SU-DHL-6 (cell line): ENCODE measurements at regions not wholly inside any gene's neighbourhood (a gene's known extent, or its start where the extent isn't known, plus 50 kb on each side); places are given as distances from the start of the nearest gene placed in this dataset.

ENCODE experiments used
- H2AFZ ChIP-seq: fragments of 200-600 bp; sonication (generic); 2 replicates; pipeline ENCODE4 v1.6.1; 2014; ENCODE audit warnings: low read depth, mild to moderate bottlenecking, moderate library complexity, mixed read lengths, antibody characterized with exemption, low read length; ENCODE audit not compliant: severe bottlenecking
- H3F3A ChIP-seq: fragments of 200-600 bp; shearing (Covaris generic); 2 replicates; pipeline ENCODE4 v1.6.0; 2016; ENCODE audit warnings: antibody characterized with exemption, mild to moderate bottlenecking; ENCODE audit not compliant: insufficient read depth
- H3K27ac ChIP-seq: fragments of 200-600 bp; sonication (generic); 2 replicates; pipeline ENCODE4 v1.5.1; 2016; ENCODE audit warnings: low read depth, mild to moderate bottlenecking, low read length, moderate library complexity, mixed read lengths
- H3K27me3 ChIP-seq: fragments of 200-600 bp; sonication (generic), shearing (Covaris generic); 2 replicates; pipeline ENCODE4 v1.6.0; 2014; ENCODE audit warnings: mild to moderate bottlenecking, low read length
- H3K36me3 ChIP-seq: fragments of 200-600 bp; sonication (generic); 2 replicates; pipeline ENCODE4 v1.6.1; 2014; ENCODE audit warnings: mild to moderate bottlenecking, low read length, mixed read lengths
- H3K4me2 ChIP-seq: fragments of 300-600, 200-600 bp; shearing (Covaris generic), sonication (generic); 2 replicates; pipeline ENCODE4 v1.6.0; 2014; ENCODE audit warnings: low read length, low read depth, mild to moderate bottlenecking; ENCODE audit not compliant: poor library complexity, severe bottlenecking
- H3K4me3 ChIP-seq: fragments of 200-600 bp; sonication (generic); 2 replicates; pipeline ENCODE4 v1.5.1; 2014; ENCODE audit warnings: antibody characterized with exemption, low read length, mild to moderate bottlenecking, mixed read lengths; ENCODE audit not compliant: insufficient read depth, poor library complexity, severe bottlenecking
- H3K79me2 ChIP-seq: fragments of 200-600 bp; sonication (generic); 2 replicates; pipeline ENCODE4 v1.6.1; 2014; ENCODE audit warnings: mild to moderate bottlenecking, low read length, moderate library complexity; ENCODE audit not compliant: insufficient read depth
- H3K9ac ChIP-seq: fragments of 200-600 bp; sonication (generic); 2 replicates; pipeline ENCODE4 v1.7.0; 2014; ENCODE audit warnings: mild to moderate bottlenecking, low read length
- H3K9me2 ChIP-seq: fragments of 200-600 bp; sonication (generic); replicated peaks from 2 replicates; pipeline ENCODE4 v1.6.1; 2014; ENCODE audit warnings: low read length; ENCODE audit not compliant: insufficient read depth
- H3K9me3 ChIP-seq: fragments of 200-600 bp; sonication (generic); 2 replicates; pipeline ENCODE4 v1.6.1; 2014; ENCODE audit warnings: low read length, mixed read lengths; ENCODE audit not compliant: insufficient read depth
- H4K20me1 ChIP-seq: fragments of 200-600 bp; sonication (generic); 2 replicates; pipeline ENCODE4 v1.6.1; 2014; ENCODE audit warnings: low read depth, mild to moderate bottlenecking, antibody characterized with exemption, low read length, moderate library complexity, mixed read lengths
- EZH2phosphoT487 ChIP-seq: fragments of 200-600 bp; sonication (generic), shearing (Covaris generic); conservative IDR thresholded peaks from 2 replicates; pipeline ENCODE4 v1.6.1; 2018; ENCODE audit warnings: mild to moderate bottlenecking, antibody characterized with exemption, low read length, moderate library complexity, mixed read lengths
- TF ChIP-seq, protein P1 (sequence below): fragments of 200-600 bp; sonication (generic); IDR thresholded peaks from one replicate; pipeline ENCODE4 v1.5.1; 2017; ENCODE audit warnings: antibody characterized with exemption, mild to moderate bottlenecking, low read length, moderate library complexity; ENCODE audit not compliant: insufficient read depth, poor library complexity, severe bottlenecking

DNA sequence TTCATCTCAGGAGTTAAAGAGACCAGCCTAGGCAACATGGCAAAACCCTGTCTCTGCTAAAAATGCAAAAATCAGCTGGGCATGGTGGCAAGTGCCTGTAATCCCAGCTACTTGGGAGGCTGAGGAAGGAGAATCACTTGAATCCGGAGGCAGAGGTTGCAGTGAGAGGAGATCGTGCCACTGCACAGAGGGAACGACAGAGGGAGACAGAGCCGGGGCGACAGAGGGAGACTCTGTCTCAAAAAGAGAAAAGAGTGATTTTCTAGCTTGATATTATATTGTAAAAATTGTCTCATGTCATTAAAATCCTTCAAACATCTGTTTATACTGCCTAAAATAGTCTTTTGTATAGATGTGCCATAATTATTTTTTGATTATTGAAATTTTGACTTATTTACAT is 225.4 kb upstream of the AGA start:
- H4K20me1 ChIP-seq, result no peaks in the 10 kb centered on the region
- no peaks in the 10 kb centered on the region for H3K9me3 ChIP-seq
- no peak overlapping the region for H3K4me2 ChIP-seq
- H3K27ac ChIP-seq, result no peak overlapping the region
- H3F3A ChIP-seq, result no peaks in the 10 kb centered on the region
- TF ChIP-seq, protein P1, sequence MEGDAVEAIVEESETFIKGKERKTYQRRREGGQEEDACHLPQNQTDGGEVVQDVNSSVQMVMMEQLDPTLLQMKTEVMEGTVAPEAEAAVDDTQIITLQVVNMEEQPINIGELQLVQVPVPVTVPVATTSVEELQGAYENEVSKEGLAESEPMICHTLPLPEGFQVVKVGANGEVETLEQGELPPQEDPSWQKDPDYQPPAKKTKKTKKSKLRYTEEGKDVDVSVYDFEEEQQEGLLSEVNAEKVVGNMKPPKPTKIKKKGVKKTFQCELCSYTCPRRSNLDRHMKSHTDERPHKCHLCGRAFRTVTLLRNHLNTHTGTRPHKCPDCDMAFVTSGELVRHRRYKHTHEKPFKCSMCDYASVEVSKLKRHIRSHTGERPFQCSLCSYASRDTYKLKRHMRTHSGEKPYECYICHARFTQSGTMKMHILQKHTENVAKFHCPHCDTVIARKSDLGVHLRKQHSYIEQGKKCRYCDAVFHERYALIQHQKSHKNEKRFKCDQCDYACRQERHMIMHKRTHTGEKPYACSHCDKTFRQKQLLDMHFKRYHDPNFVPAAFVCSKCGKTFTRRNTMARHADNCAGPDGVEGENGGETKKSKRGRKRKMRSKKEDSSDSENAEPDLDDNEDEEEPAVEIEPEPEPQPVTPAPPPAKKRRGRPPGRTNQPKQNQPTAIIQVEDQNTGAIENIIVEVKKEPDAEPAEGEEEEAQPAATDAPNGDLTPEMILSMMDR, result no peak
- TF ChIP-seq EZH2phosphoT487, result no peak
- no peak overlapping the region for H3K9ac ChIP-seq
- no peaks in the 10 kb centered on the region for H3K9me2 ChIP-seq
- H3K4me3 ChIP-seq, result no peak overlapping the region
- H3K27me3 ChIP-seq, result no peaks in the 10 kb centered on the region
- no peak overlapping the region for H2AFZ ChIP-seq
- no peaks in the 10 kb centered on the region for H3K79me2 ChIP-seq
- no peaks in the 10 kb centered on the region for H3K36me3 ChIP-seq

DNA sequence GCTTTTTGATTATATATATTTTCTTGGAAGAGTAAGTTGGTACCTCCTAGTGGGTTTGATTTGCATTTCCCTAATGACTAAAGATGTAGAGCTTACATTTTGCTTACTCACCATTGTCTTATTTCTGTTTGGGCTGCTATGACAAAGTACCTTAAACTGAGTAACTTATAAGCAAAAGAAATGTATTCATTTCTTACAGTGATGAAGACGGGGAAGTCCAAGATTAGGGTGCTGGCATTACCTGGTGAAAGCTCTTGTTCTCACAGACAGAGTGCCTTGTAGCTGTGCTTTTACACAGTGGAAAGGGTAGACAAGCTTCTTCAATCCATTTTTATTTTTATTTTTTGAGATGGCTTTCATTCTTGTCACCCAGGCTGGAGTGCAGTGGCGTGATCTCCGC is 229.2 kb upstream of the AGA start:
- no peaks in the 10 kb centered on the region for H3K9me3 ChIP-seq
- H3K4me3 ChIP-seq, result no peak overlapping the region
- H3K9ac ChIP-seq, result no peak overlapping the region
- no peaks in the 10 kb centered on the region for H4K20me1 ChIP-seq
- H3K27me3 ChIP-seq, result no peaks in the 10 kb centered on the region
- H3K9me2 ChIP-seq, result no peaks in the 10 kb centered on the region
- H3K27ac ChIP-seq, result no peak overlapping the region
- H3K79me2 ChIP-seq, result no peaks in the 10 kb centered on the region
- TF ChIP-seq EZH2phosphoT487, result no peak
- TF ChIP-seq, protein P1, result no peak
- no peak overlapping the region for H3K4me2 ChIP-seq
- H3K36me3 ChIP-seq, result no peaks in the 10 kb centered on the region
- no peak overlapping the region for H2AFZ ChIP-seq
- no peaks in the 10 kb centered on the region for H3F3A ChIP-seq

DNA sequence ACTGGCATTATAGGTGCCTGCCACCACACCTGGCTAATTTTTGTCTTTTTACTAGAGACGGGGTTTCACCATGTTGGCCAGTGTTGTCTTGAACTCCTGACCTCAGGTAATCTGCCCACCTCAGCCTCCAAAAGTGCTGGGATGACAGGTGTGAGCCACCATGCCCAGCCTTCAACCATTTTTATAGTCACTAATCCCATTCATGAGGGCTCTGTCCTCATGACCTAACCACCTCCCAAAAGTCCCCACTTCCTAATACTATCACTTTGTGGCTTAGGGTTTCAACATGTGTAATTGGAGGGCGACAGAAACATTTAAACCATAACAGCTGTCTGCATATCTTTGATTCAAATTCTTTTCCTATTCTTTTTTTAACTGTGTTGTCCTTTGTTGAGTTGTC is 229.6 kb upstream of the AGA start:
- Histone ChIP-seq H3K27me3 (no peaks in the 10 kb centered on the region), H3K79me2 (no peaks in the 10 kb centered on the region), H3K36me3 (no peaks in the 10 kb centered on the region), H3K9me2 (no peaks in the 10 kb centered on the region), H3F3A (no peaks in the 10 kb centered on the region), H3K9me3 (no peaks in the 10 kb centered on the region), H3K9ac (no peak overlapping the region), H3K27ac (no peak overlapping the region), H3K4me3 (no peak overlapping the region), H2AFZ (no peak overlapping the region), H4K20me1 (no peaks in the 10 kb centered on the region), H3K4me2 (no peak overlapping the region)
- TF ChIP-seq, protein P1, result no peak
- TF ChIP-seq EZH2phosphoT487, result no peak

DNA sequence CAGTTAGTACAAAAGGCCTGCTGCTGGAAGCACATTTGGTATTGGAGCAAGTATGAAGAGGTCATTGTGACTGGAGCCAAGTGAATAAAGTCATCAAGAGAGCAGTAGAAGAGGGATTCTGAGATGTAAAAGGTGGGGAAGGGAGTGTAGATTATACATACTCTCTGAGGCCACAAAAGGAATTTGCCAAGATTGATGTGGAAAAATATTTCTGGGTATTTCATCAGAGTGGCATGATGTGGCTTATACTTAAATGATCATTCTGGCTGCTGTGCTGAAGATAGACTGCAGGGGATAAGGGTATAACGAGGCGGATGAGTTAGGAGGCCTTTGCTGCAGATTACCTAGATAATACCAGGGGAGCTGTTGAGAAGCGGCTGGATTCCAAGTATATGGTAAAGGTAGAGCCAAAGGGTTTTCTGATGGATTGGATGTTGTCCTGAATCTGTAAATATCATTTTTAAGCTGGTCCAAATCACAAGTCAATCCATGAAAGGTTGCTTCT is 231.8 kb upstream of the AGA start:
- Histone ChIP-seq H3K9me2 (no peaks in the 10 kb centered on the region), H3K27me3 (no peaks in the 10 kb centered on the region), H3K4me2 (no peak overlapping the region), H3F3A (no peaks in the 10 kb centered on the region), H3K9me3 (no peaks in the 10 kb centered on the region), H3K27ac (no peak overlapping the region), H3K79me2 (no peaks in the 10 kb centered on the region), H3K4me3 (no peak overlapping the region), H4K20me1 (no peaks in the 10 kb centered on the region), H3K9ac (no peak overlapping the region), H3K36me3 (no peaks in the 10 kb centered on the region), H2AFZ (no peak overlapping the region)
- TF ChIP-seq, protein P1, result no peak
- no peak for TF ChIP-seq EZH2phosphoT487
